ENCODE measurements at regions not wholly inside any gene's neighbourhood (a gene's known extent, or its start where the extent isn't known, plus 50 kb on each side); places are given as distances from the start of the nearest gene placed in this dataset.

DNA sequence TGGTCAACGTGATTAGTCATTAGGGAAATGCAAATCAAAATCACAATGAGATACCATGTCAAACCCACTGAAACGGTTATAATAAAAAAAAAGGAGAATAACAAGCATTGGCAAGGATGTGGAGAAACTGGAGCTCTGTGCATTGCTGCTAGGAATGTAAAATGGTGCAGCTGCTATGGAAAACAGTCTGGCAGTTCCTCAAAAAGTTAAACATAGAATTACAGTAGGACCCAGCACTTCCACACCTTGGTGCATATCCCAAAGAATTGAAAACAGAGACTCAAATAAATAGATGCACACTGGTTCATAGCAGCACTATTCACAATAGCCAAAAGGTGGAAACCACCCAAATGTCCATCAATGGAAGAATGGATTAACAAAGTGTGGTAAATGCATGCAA lies 201.5 kb upstream of the TUT7 start:
- no peaks in the 10 kb centered on the region for H4K20me1 ChIP-seq (ENCODE audit: insufficient read depth, poor library complexity, severe bottlenecking)
- H3K9me2 ChIP-seq (replicated peaks; ENCODE audit: insufficient read depth) = no peaks in the 10 kb centered on the region
- no peaks in the 10 kb centered on the region for H3K9me3 ChIP-seq (ENCODE audit: low read depth)
- H3K36me3 ChIP-seq (replicated peaks; ENCODE audit: insufficient read depth, low read depth) = no peaks in the 10 kb centered on the region
- no peak overlapping the region for H3K4me2 ChIP-seq
- no peak overlapping the region for H3K4me3 ChIP-seq
- DNase-seq (ENCODE audit: low spot score) = no peak
- H3K79me2 ChIP-seq = no peaks in the 10 kb centered on the region
- H2AFZ ChIP-seq = no peak overlapping the region
- no peaks in the 10 kb centered on the region for H3K4me1 ChIP-seq (ENCODE audit: insufficient read depth)
- WGBS (ENCODE audit: low lambda C conversion rate, missing lambda C conversion rate) = 82% methylated on average over 2 of the region's 2 CpGs
- TF ChIP-seq, protein P1, sequence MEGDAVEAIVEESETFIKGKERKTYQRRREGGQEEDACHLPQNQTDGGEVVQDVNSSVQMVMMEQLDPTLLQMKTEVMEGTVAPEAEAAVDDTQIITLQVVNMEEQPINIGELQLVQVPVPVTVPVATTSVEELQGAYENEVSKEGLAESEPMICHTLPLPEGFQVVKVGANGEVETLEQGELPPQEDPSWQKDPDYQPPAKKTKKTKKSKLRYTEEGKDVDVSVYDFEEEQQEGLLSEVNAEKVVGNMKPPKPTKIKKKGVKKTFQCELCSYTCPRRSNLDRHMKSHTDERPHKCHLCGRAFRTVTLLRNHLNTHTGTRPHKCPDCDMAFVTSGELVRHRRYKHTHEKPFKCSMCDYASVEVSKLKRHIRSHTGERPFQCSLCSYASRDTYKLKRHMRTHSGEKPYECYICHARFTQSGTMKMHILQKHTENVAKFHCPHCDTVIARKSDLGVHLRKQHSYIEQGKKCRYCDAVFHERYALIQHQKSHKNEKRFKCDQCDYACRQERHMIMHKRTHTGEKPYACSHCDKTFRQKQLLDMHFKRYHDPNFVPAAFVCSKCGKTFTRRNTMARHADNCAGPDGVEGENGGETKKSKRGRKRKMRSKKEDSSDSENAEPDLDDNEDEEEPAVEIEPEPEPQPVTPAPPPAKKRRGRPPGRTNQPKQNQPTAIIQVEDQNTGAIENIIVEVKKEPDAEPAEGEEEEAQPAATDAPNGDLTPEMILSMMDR (IDR thresholded peaks at IDR 0.05; ENCODE audit: poor library complexity) = no peak
- no peaks in the 10 kb centered on the region for H3K27me3 ChIP-seq
- H3K27ac ChIP-seq = no peak overlapping the region

DNA sequence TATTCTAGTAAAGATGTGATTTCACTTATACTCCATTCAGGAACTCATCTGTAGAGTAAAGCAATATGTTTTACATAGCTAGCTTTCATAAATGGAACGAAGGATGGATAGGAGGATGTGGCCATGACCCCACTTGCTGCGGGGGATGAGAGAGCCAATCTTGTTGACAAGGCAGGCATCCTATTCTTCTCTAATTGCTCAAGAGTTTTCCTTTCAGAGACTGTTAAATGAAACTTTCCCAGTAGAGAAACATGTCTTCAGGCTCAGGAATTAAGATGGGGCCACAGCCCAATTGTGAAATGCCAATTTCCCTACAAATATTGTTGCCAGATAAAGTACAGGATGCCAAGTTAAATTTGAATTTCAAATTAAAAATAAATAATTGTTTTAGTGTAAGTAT lies 196.2 kb upstream of the TUT7 start:
- no peak for DNase-seq (ENCODE audit: low spot score)
- no peak overlapping the region for H3K4me2 ChIP-seq
- H3K27ac ChIP-seq = no peak overlapping the region
- no peaks in the 10 kb centered on the region for H3K4me1 ChIP-seq (ENCODE audit: insufficient read depth)
- H3K36me3 ChIP-seq (replicated peaks; ENCODE audit: insufficient read depth, low read depth) = no peaks in the 10 kb centered on the region
- no peaks in the 10 kb centered on the region for H3K9me3 ChIP-seq (ENCODE audit: low read depth)
- no peaks in the 10 kb centered on the region for H3K9me2 ChIP-seq (replicated peaks; ENCODE audit: insufficient read depth)
- no peaks in the 10 kb centered on the region for H3K79me2 ChIP-seq
- H3K4me3 ChIP-seq = no peak overlapping the region
- H4K20me1 ChIP-seq (ENCODE audit: insufficient read depth, poor library complexity, severe bottlenecking) = no peaks in the 10 kb centered on the region
- H2AFZ ChIP-seq = no peak overlapping the region
- 80% methylated on average over 2 of the region's 2 CpGs for WGBS (ENCODE audit: low lambda C conversion rate, missing lambda C conversion rate)
- H3K27me3 ChIP-seq = no peaks in the 10 kb centered on the region
- no peak for TF ChIP-seq EZH2 (IDR thresholded peaks at IDR 0.05; ENCODE audit: borderline replicate concordance)
- TF ChIP-seq, protein P1 (IDR thresholded peaks at IDR 0.05; ENCODE audit: poor library complexity) = no peak

DNA sequence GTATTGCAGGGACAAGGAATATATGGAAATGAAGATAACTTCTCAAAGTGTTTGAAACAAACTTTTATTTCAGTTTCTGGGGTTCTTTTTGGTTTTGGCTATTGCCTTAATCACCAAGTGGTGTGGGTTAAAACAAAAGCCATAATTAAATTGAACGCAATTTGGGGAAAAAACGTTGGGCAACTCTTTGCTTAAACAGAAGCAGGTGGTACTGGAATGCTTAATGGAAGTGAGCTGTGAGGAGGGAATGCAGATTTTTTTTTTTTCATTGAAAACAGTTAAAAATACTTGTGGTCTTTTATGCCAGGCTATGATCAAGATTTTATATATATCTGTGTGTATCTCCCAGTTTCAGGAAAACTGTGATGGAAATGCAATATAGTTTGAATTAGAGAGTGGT lies 195.7 kb upstream of the TUT7 start:
- DNase-seq (ENCODE audit: low spot score) = no peak
- Histone ChIP-seq H3K27ac (no peak overlapping the region), H3K4me1 (ENCODE audit: insufficient read depth) (no peaks in the 10 kb centered on the region), H3K27me3 (no peaks in the 10 kb centered on the region), H3K4me2 (no peak overlapping the region), H3K79me2 (no peaks in the 10 kb centered on the region), H2AFZ (no peak overlapping the region), H4K20me1 (ENCODE audit: insufficient read depth, poor library complexity, severe bottlenecking) (no peaks in the 10 kb centered on the region), H3K9me2 (replicated peaks; ENCODE audit: insufficient read depth) (no peaks in the 10 kb centered on the region), H3K4me3 (no peak overlapping the region), H3K9me3 (ENCODE audit: low read depth) (no peaks in the 10 kb centered on the region), H3K36me3 (replicated peaks; ENCODE audit: insufficient read depth, low read depth) (no peaks in the 10 kb centered on the region)
- TF ChIP-seq, protein P1 (IDR thresholded peaks at IDR 0.05; ENCODE audit: poor library complexity) = no peak
- no peak for TF ChIP-seq EZH2 (IDR thresholded peaks at IDR 0.05; ENCODE audit: borderline replicate concordance)
- TF ChIP-seq EZH2phosphoT487 (IDR thresholded peaks at IDR 0.05; ENCODE audit: low read depth, severe bottlenecking, unreplicated experiment) = no peak
- 82% methylated on average over 2 of the region's 2 CpGs for WGBS (ENCODE audit: low lambda C conversion rate, missing lambda C conversion rate)

DNA sequence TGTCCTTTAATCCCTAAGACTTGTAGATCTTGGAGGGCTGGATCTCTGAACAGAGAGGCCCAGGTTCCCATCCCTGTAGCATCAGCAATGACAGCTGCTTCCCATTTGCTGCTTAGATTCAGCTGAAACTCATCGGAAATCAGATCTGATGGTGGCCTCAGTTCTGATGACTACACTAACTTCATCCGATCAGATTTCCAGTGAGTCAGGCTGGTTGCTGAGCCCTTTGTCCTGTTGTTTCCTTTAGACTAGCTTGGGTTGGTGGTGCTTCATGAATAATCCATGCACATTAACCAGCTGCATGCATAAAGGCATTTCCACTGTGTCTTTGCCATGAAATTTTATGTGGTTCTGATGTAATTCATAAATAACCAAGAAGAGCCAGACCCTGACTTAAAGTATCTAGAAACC lies 195.2 kb upstream of the TUT7 start:
- H2AFZ ChIP-seq = no peak overlapping the region
- 78% methylated on average over 2 of the region's 2 CpGs for WGBS (ENCODE audit: low lambda C conversion rate, missing lambda C conversion rate)
- no peak overlapping the region for H3K27ac ChIP-seq
- DNase-seq (ENCODE audit: low spot score) = no peak
- H3K4me3 ChIP-seq = no peak overlapping the region
- H4K20me1 ChIP-seq (ENCODE audit: insufficient read depth, poor library complexity, severe bottlenecking) = no peaks in the 10 kb centered on the region
- H3K4me2 ChIP-seq = no peak overlapping the region
- TF ChIP-seq, protein P1 (IDR thresholded peaks at IDR 0.05; ENCODE audit: poor library complexity) = no peak
- no peak for TF ChIP-seq EZH2 (IDR thresholded peaks at IDR 0.05; ENCODE audit: borderline replicate concordance)
- no peak for TF ChIP-seq EZH2phosphoT487 (IDR thresholded peaks at IDR 0.05; ENCODE audit: low read depth, severe bottlenecking, unreplicated experiment)
- H3K79me2 ChIP-seq = no peaks in the 10 kb centered on the region
- H3K27me3 ChIP-seq = no peaks in the 10 kb centered on the region
- no peaks in the 10 kb centered on the region for H3K36me3 ChIP-seq (replicated peaks; ENCODE audit: insufficient read depth, low read depth)
- H3K9me3 ChIP-seq (ENCODE audit: low read depth) = no peaks in the 10 kb centered on the region
- no peaks in the 10 kb centered on the region for H3K9me2 ChIP-seq (replicated peaks; ENCODE audit: insufficient read depth)
- no peaks in the 10 kb centered on the region for H3K4me1 ChIP-seq (ENCODE audit: insufficient read depth)

Data from hepatocyte (in vitro differentiated cells).